Left lobe of liver (tissue), 2 donors: ENCODE measurements at regions not wholly inside any gene's neighbourhood (a gene's known extent, or its start where the extent isn't known, plus 50 kb on each side); places are given as distances from the start of the nearest gene placed in this dataset.

Source experiments
- ATAC-seq: fragments of 200-7000 bp; cut with Tn5 transposase; one replicate; pipeline ENCODE4 v1.9.1; 2020; ENCODE audit warnings: mild to moderate bottlenecking, moderate library complexity
- DNase-seq: peaks from one replicate; pipeline ENCODE4 v3.0.0-alpha.2; 2020; ENCODE audit warnings: low spot score
- donor health status: DM: no; HTN: no; CAD: no; lungs with moderate emphysema.
- donor health status: DM: no; HTN: yes; CAD: no.

- DNase-seq (no peak), ATAC-seq (no peak)
These were observed 129.2 kb upstream of the PCSK2 start for GRCh38 chr20:17097603-17098002.

GRCh38 chr20:17100506-17100905 is 126.3 kb upstream of the PCSK2 start:
- DNase-seq (no peak), ATAC-seq (no peak)

- DNase-seq, result no peak
- no peak for ATAC-seq
These were observed 119.7 kb upstream of the PCSK2 start for GRCh38 chr20:17107127-17107526.

GRCh38 chr20:17108896-17109295 is 117.9 kb upstream of the PCSK2 start:
- no peak for DNase-seq
- ATAC-seq, result no peak

GRCh38 chr20:17109307-17109706 is 117.5 kb upstream of the PCSK2 start:
- no peak for ATAC-seq

GRCh38 chr20:17128206-17128605 is 98.6 kb upstream of the PCSK2 start:
- DNase-seq (no peak), ATAC-seq (no peak)

More at GRCh38 chr20:17109307-17109706, 117.5 kb upstream of the PCSK2 start:
- no peak for DNase-seq

GRCh38 chr20:17129089-17129488 is 97.8 kb upstream of the PCSK2 start:
- ATAC-seq (no peak), DNase-seq (no peak)

- no peak for DNase-seq
- ATAC-seq, result no peak
These were observed 89.1 kb upstream of the PCSK2 start for GRCh38 chr20:17137692-17138091.

GRCh38 chr20:17138237-17138636 is 88.6 kb upstream of the PCSK2 start:
- no peak for ATAC-seq
- DNase-seq, result no peak

- DNase-seq, result no peak
- no peak for ATAC-seq
These were observed 85.9 kb upstream of the PCSK2 start for GRCh38 chr20:17140894-17141293.

- ATAC-seq (no peak), DNase-seq (no peak)
These were observed 85.3 kb upstream of the PCSK2 start for GRCh38 chr20:17141568-17141967.

- peak; percentile 94 for ATAC-seq
These were observed 84.2 kb upstream of the PCSK2 start for GRCh38 chr20:17142666-17143065.

GRCh38 chr20:17150858-17151257 is 76.0 kb upstream of the PCSK2 start:
- DNase-seq (no peak), ATAC-seq (no peak)

More at GRCh38 chr20:17142666-17143065, 84.2 kb upstream of the PCSK2 start:
- DNase-seq, result no peak

GRCh38 chr20:17155401-17155800 is 71.4 kb upstream of the PCSK2 start:
- no peak for ATAC-seq
- DNase-seq, result no peak

GRCh38 chr20:17158701-17159100 is 68.1 kb upstream of the PCSK2 start:
- ATAC-seq, result no peak
- no peak for DNase-seq

- DNase-seq (no peak), ATAC-seq (no peak)
These were observed 65.0 kb upstream of the PCSK2 start for GRCh38 chr20:17161673-17162481.

GRCh38 chr20:17168026-17168612 is 58.7 kb upstream of the PCSK2 start:
- no peak for ATAC-seq
- DNase-seq, result no peak

- ATAC-seq (no peak), DNase-seq (no peak)
These were observed 57.2 kb upstream of the PCSK2 start for GRCh38 chr20:17169585-17170136.

GRCh38 chr20:17171746-17172280 is 55.0 kb upstream of the PCSK2 start:
- ATAC-seq (no peak), DNase-seq (no peak)

- ATAC-seq (no peak), DNase-seq (no peak)
These were observed 53.9 kb upstream of the PCSK2 start for GRCh38 chr20:17172836-17173516.
